Neural cell (in vitro differentiated cells): ENCODE measurements at regions not wholly inside any gene's neighbourhood (a gene's known extent, or its start where the extent isn't known, plus 50 kb on each side); places are given as distances from the start of the nearest gene placed in this dataset.

Source experiments
- H2AFZ ChIP-seq: fragments of 200-600, 300-800 bp; sonication (generic), shearing (Covaris generic); 2 replicates; pipeline ENCODE4 v1.6.0; 2014; ENCODE audit warnings: low read depth, mild to moderate bottlenecking, antibody characterized with exemption, low read length, moderate library complexity
- H3F3A ChIP-seq: fragments of 200-600 bp; shearing (Covaris generic); 2 replicates; pipeline ENCODE4 v1.6.1; 2016; ENCODE audit warnings: mild to moderate bottlenecking, moderate library complexity, mixed read lengths, antibody characterized with exemption, low read length; ENCODE audit not compliant: insufficient read depth, poor library complexity, severe bottlenecking
- H3K27ac ChIP-seq: fragments of 200-600, 300-800 bp; sonication (generic), shearing (Covaris generic); 2 replicates; pipeline ENCODE4 v1.5.1; 2014; ENCODE audit warnings: mild to moderate bottlenecking, low read length, moderate library complexity
- H3K27me3 ChIP-seq: fragments of 300-800, 200-600 bp; sonication (generic), shearing (Covaris generic); 2 replicates; pipeline ENCODE4 v1.6.0; 2014; ENCODE audit warnings: mild to moderate bottlenecking, low read depth, low read length, moderate library complexity; ENCODE audit not compliant: insufficient read depth
- H3K36me3 ChIP-seq: fragments of 300-800, 200-600 bp; sonication (generic), shearing (Covaris generic); 2 replicates; pipeline ENCODE4 v1.5.1; 2014; ENCODE audit warnings: mild to moderate bottlenecking, antibody characterized with exemption, low read length, moderate library complexity; ENCODE audit not compliant: insufficient read depth
- H3K4me2 ChIP-seq: fragments of 300-800, 200-600 bp; sonication (generic), shearing (Covaris generic); 2 replicates; pipeline ENCODE4 v1.6.0; 2014; ENCODE audit warnings: mild to moderate bottlenecking, low read length
- H3K4me3 ChIP-seq: fragments of 300-800, 200-600 bp; sonication (generic), shearing (Covaris generic); 2 replicates; pipeline ENCODE4 v1.5.1; 2014; ENCODE audit warnings: mild to moderate bottlenecking, low read length, moderate library complexity
- H3K79me2 ChIP-seq: fragments of 200-600 bp; shearing (Covaris generic); replicated peaks from 2 replicates; pipeline ENCODE4 v1.6.0; 2014; ENCODE audit warnings: mild to moderate bottlenecking, low read length, moderate library complexity; ENCODE audit not compliant: insufficient read depth
- H3K9ac ChIP-seq: fragments of 300-800, 200-600 bp; sonication (generic), shearing (Covaris generic); 2 replicates; pipeline ENCODE4 v1.6.1; 2016; ENCODE audit warnings: mild to moderate bottlenecking, low read length, mixed read lengths
- H3K9me2 ChIP-seq: fragments of 200-600 bp; shearing (Covaris generic); 2 replicates; pipeline ENCODE4 v1.6.1; 2016; ENCODE audit warnings: mild to moderate bottlenecking, low read length, mixed read lengths; ENCODE audit not compliant: insufficient read depth
- H3K9me3 ChIP-seq: fragments of 200-600, 300-800 bp; sonication (generic), shearing (Covaris generic); 2 replicates; pipeline ENCODE4 v1.6.1; 2016; ENCODE audit warnings: mild to moderate bottlenecking, mixed run types, low read length, moderate library complexity, mixed read lengths
- H4K20me1 ChIP-seq: fragments of 200-600 bp; shearing (Covaris generic); 2 replicates; pipeline ENCODE4 v1.6.1; 2016; ENCODE audit warnings: mild to moderate bottlenecking, mixed run types; ENCODE audit not compliant: insufficient read depth
- EP300 ChIP-seq: fragments of 450-650 bp; conservative IDR thresholded peaks from 2 replicates; pipeline ENCODE4 v1.6.1; 2014; ENCODE audit warnings: antibody characterized with exemption, mild to moderate bottlenecking, moderate library complexity; ENCODE audit not compliant: poor library complexity, severe bottlenecking
- MXI1 ChIP-seq: fragments of 450-650 bp; conservative IDR thresholded peaks from 2 replicates; pipeline ENCODE4 v1.6.1; 2014; ENCODE audit warnings: antibody characterized with exemption, mild to moderate bottlenecking; ENCODE audit not compliant: poor library complexity, severe bottlenecking
- POLR2AphosphoS5 ChIP-seq: IDR thresholded peaks from 2 replicates; pipeline ENCODE4 v1.6.1; 2012
- SMC3 ChIP-seq: fragments of 450-650 bp; conservative IDR thresholded peaks from 2 replicates; pipeline ENCODE4 v1.6.1; 2014; ENCODE audit warnings: antibody characterized with exemption, mild to moderate bottlenecking, moderate library complexity; ENCODE audit not compliant: poor library complexity
- TAF1 ChIP-seq: IDR thresholded peaks from 2 replicates; pipeline ENCODE4 v1.6.1; 2012; ENCODE audit warnings: low read depth
- TF ChIP-seq, protein P1 (sequence below): IDR thresholded peaks from 2 replicates; pipeline ENCODE4 v1.6.1; 2012; ENCODE audit warnings: borderline replicate concordance
- TF ChIP-seq, protein P2 (sequence below): fragments of 450-650 bp; IDR thresholded peaks from 2 replicates; pipeline ENCODE4 v1.5.1; 2014; ENCODE audit warnings: antibody characterized with exemption, mild to moderate bottlenecking, moderate library complexity; ENCODE audit not compliant: poor library complexity, severe bottlenecking

DNA sequence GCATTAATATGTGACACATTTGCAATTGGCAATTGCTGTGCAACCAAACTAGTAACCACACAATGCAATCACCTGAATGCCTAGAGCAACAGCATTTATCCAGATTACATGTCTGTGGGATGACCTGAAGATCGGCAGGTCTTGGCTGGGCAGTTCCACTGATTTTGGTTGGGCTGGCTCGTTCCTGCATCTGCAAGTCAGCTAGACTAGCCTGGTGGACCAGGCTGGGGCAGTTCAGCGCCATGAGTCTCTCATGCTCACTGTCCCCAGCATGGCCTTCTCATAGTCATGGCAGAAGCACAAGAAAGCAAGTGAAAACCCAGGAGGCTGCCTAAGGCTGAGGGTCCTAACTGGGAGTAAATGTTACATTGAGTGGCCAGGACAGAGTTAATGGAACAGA lies 229.1 kb upstream of the TSHZ3 start:
- Histone ChIP-seq H2AFZ (no peak overlapping the region), H3F3A (no peaks in the 10 kb centered on the region), H3K4me3 (no peak overlapping the region), H4K20me1 (no peaks in the 10 kb centered on the region), H3K79me2 (no peaks in the 10 kb centered on the region), H3K9me3 (no peaks in the 10 kb centered on the region), H3K27ac (no peak overlapping the region), H3K4me2 (no peak overlapping the region), H3K9me2 (no peaks in the 10 kb centered on the region), H3K9ac (no peak overlapping the region), H3K36me3 (no peaks in the 10 kb centered on the region), H3K27me3 (no peaks in the 10 kb centered on the region)
- TF ChIP-seq MXI1 = no peak
- TF ChIP-seq, protein P1, sequence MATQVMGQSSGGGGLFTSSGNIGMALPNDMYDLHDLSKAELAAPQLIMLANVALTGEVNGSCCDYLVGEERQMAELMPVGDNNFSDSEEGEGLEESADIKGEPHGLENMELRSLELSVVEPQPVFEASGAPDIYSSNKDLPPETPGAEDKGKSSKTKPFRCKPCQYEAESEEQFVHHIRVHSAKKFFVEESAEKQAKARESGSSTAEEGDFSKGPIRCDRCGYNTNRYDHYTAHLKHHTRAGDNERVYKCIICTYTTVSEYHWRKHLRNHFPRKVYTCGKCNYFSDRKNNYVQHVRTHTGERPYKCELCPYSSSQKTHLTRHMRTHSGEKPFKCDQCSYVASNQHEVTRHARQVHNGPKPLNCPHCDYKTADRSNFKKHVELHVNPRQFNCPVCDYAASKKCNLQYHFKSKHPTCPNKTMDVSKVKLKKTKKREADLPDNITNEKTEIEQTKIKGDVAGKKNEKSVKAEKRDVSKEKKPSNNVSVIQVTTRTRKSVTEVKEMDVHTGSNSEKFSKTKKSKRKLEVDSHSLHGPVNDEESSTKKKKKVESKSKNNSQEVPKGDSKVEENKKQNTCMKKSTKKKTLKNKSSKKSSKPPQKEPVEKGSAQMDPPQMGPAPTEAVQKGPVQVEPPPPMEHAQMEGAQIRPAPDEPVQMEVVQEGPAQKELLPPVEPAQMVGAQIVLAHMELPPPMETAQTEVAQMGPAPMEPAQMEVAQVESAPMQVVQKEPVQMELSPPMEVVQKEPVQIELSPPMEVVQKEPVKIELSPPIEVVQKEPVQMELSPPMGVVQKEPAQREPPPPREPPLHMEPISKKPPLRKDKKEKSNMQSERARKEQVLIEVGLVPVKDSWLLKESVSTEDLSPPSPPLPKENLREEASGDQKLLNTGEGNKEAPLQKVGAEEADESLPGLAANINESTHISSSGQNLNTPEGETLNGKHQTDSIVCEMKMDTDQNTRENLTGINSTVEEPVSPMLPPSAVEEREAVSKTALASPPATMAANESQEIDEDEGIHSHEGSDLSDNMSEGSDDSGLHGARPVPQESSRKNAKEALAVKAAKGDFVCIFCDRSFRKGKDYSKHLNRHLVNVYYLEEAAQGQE = no peak
- TF ChIP-seq SMC3 = no peak
- no peak for TF ChIP-seq POLR2AphosphoS5
- TF ChIP-seq, protein P2, sequence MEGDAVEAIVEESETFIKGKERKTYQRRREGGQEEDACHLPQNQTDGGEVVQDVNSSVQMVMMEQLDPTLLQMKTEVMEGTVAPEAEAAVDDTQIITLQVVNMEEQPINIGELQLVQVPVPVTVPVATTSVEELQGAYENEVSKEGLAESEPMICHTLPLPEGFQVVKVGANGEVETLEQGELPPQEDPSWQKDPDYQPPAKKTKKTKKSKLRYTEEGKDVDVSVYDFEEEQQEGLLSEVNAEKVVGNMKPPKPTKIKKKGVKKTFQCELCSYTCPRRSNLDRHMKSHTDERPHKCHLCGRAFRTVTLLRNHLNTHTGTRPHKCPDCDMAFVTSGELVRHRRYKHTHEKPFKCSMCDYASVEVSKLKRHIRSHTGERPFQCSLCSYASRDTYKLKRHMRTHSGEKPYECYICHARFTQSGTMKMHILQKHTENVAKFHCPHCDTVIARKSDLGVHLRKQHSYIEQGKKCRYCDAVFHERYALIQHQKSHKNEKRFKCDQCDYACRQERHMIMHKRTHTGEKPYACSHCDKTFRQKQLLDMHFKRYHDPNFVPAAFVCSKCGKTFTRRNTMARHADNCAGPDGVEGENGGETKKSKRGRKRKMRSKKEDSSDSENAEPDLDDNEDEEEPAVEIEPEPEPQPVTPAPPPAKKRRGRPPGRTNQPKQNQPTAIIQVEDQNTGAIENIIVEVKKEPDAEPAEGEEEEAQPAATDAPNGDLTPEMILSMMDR = no peak

DNA sequence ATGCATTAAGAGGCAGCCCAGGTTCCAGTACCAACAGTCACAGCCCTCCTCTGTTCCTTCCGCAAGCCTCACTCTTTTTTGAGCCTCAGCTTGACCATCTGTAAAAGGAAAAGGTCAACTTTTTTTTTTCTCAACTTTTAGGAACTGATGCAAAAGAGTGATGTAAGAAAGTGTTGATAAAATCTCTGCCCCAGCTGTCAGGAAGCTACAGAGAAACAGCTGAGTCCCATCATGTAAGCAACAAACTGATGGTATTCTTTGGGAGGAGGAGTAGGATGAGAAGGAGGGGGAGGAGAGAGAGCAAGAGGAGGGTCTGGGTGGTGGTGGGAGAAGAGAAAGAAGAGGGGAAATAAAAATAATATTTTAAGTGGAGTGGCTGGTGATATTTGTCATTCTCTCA lies 233.9 kb upstream of the TSHZ3 start:
- H3K9me3 ChIP-seq = no peaks in the 10 kb centered on the region
- H2AFZ ChIP-seq = no peak overlapping the region

DNA sequence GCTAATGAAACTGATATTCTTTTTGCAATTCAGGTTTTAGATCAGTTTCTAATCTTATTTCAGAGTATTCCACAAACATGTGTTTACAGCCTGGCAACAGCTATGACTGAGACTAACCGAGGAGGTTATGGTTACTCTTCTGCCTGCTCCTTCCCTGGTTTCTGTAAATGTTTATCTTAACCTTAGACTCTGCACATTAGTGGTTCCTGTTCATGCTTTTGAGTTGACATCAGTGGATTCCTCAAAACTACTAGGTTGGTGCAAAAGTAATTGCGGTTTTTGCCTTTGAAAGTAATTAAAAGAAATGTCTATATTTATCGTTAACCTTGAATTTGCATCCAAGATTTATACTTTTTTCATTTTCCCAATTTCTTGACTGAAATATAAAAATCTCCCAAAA lies 237.0 kb upstream of the TSHZ3 start:
- no peaks in the 10 kb centered on the region for H3K79me2 ChIP-seq
- no peak overlapping the region for H3K4me2 ChIP-seq
- no peaks in the 10 kb centered on the region for H3K36me3 ChIP-seq
- no peaks in the 10 kb centered on the region for H4K20me1 ChIP-seq
- no peaks in the 10 kb centered on the region for H3K9me3 ChIP-seq
- H3K27ac ChIP-seq = no peak overlapping the region
- H3K27me3 ChIP-seq = no peaks in the 10 kb centered on the region
- H3K4me3 ChIP-seq = no peak overlapping the region
- H3K9me2 ChIP-seq = no peaks in the 10 kb centered on the region
- no peak overlapping the region for H2AFZ ChIP-seq
- H3K9ac ChIP-seq = no peak overlapping the region
- TF ChIP-seq EP300 (no peak), TAF1 (no peak)
- no peaks in the 10 kb centered on the region for H3F3A ChIP-seq

More for the DNA sequence above, 233.9 kb upstream of the TSHZ3 start:
- H3K4me3 ChIP-seq = no peak overlapping the region
- H4K20me1 ChIP-seq = no peaks in the 10 kb centered on the region
- TF ChIP-seq EP300 = no peak
- no peaks in the 10 kb centered on the region for H3K9me2 ChIP-seq
- no peak overlapping the region for H3K9ac ChIP-seq
- no peak overlapping the region for H3K27ac ChIP-seq
- H3K36me3 ChIP-seq = no peaks in the 10 kb centered on the region
- H3K27me3 ChIP-seq = no peaks in the 10 kb centered on the region
- no peak overlapping the region for H3K4me2 ChIP-seq
- no peaks in the 10 kb centered on the region for H3K79me2 ChIP-seq
- H3F3A ChIP-seq = no peaks in the 10 kb centered on the region
